A673 (cell line): ENCODE measurements at regions not wholly inside any gene's neighbourhood (a gene's known extent, or its start where the extent isn't known, plus 50 kb on each side); places are given as distances from the start of the nearest gene placed in this dataset.

Source experiments
- BruUV-seq: library from RNA; stranded (reverse); fragments of 400-500 nt; replicated peaks from 2 replicates; lab custom pipeline; 2021; lab: Mats Ljungman, UMichigan
- CTCF ChIA-PET: fragments of 300-600 bp; sonication (Branson Sonifier 250); formaldehyde crosslinking; loops from one replicate; lab custom pipeline; 2022; ENCODE audit warnings: antibody characterized with exemption; lab: Charles Lee
- POLR2A ChIA-PET: fragments of 300-600 bp; sonication (Branson Sonifier 250); formaldehyde crosslinking; loops from one replicate; lab custom pipeline; 2022; ENCODE audit warnings: antibody characterized with exemption; ENCODE audit not compliant: low non-redundant PET; lab: Charles Lee
- DNase-seq: peaks from one replicate; pipeline ENCODE4 v3.0.0-alpha.2; 2015; ENCODE audit warnings: low spot score
- H3K27ac ChIP-seq: fragments of 200-600 bp; sonication (generic); 2 replicates; pipeline ENCODE4 v1.5.1; 2016; ENCODE audit warnings: mixed run types, low read depth, mild to moderate bottlenecking, mixed read lengths, antibody characterized with exemption, low read length; ENCODE audit not compliant: poor library complexity, severe bottlenecking
- H3K27me3 ChIP-seq: fragments of 200-600 bp; sonication (generic); replicated peaks from 2 replicates; pipeline ENCODE4 v1.6.1; 2017; ENCODE audit warnings: mixed run types, low read depth, mild to moderate bottlenecking, mixed read lengths, antibody characterized with exemption, low read length; ENCODE audit not compliant: insufficient read depth, poor library complexity
- H3K36me3 ChIP-seq: fragments of 200-600 bp; sonication (generic); 2 replicates; pipeline ENCODE4 v1.6.1; 2016; ENCODE audit warnings: mixed run types, mild to moderate bottlenecking, mixed read lengths, antibody characterized with exemption, low read length; ENCODE audit not compliant: insufficient read depth, poor library complexity, severe bottlenecking
- H3K4me1 ChIP-seq: fragments of 200-600 bp; sonication (generic); 2 replicates; pipeline ENCODE4 v1.6.1; 2017; ENCODE audit warnings: mixed run types, mild to moderate bottlenecking, mixed read lengths, antibody characterized with exemption, low read length; ENCODE audit not compliant: insufficient read depth, poor library complexity, severe bottlenecking
- H3K4me3 ChIP-seq: fragments of 200-600 bp; sonication (generic); 2 replicates; pipeline ENCODE4 v1.5.1; 2016; ENCODE audit warnings: low read depth, mixed run types, mild to moderate bottlenecking, mixed read lengths, low read length; ENCODE audit not compliant: poor library complexity, severe bottlenecking
- H3K9me3 ChIP-seq: fragments of 200-600 bp; sonication (generic); 2 replicates; pipeline ENCODE4 v1.6.1; 2016; ENCODE audit warnings: mixed run types, low read depth, mild to moderate bottlenecking, mixed read lengths, antibody characterized with exemption, low read length; ENCODE audit not compliant: poor library complexity, severe bottlenecking
- CTCF ChIP-seq: fragments of 300-800, 200-600 bp; sonication (generic); conservative IDR thresholded peaks from 2 replicates; pipeline ENCODE4 v1.5.1; 2017; ENCODE audit warnings: low read depth, mild to moderate bottlenecking, antibody characterized with exemption, low read length, moderate library complexity, mixed read lengths
- EZH2 ChIP-seq: fragments of 200-600 bp; sonication (generic); IDR thresholded peaks from 2 replicates; pipeline ENCODE4 v1.6.1; 2017; ENCODE audit warnings: borderline replicate concordance, low read depth, mild to moderate bottlenecking, mixed read lengths, antibody characterized with exemption, low read length; ENCODE audit not compliant: poor library complexity, severe bottlenecking
- intact Hi-C: fragments of 100-400 bp; cut with micrococcal nuclease; formaldehyde crosslinking; loops from one replicate; pipeline ENCODE4 v1.10.0; 2022; ENCODE audit not compliant: unreplicated experiment

- Histone ChIP-seq H3K4me1 (no peaks in the 10 kb centered on the region), H3K36me3 (no peaks in the 10 kb centered on the region), H3K4me3 (no peak overlapping the region), H3K9me3 (no peaks in the 10 kb centered on the region), H3K27me3 (no peaks in the 10 kb centered on the region), H3K27ac (no peak overlapping the region)
- TF ChIP-seq CTCF = no peak
- TF ChIP-seq EZH2 = no peak
- no peak for DNase-seq
- CTCF ChIA-PET = no interaction called here
- no TSS peak for BruUV-seq
- POLR2A ChIA-PET = no interaction called here
- intact Hi-C loops = no loop called here
Observed at GRCh38 chr3:104519468-104520227, 847.1 kb upstream of the ALCAM start.

GRCh38 chr3:104520228-104520655, 846.5 kb upstream of the ALCAM start:
- Histone ChIP-seq H3K9me3 (no peaks in the 10 kb centered on the region), H3K4me3 (no peak overlapping the region), H3K4me1 (no peaks in the 10 kb centered on the region), H3K27me3 (no peaks in the 10 kb centered on the region), H3K27ac (no peak overlapping the region), H3K36me3 (no peaks in the 10 kb centered on the region)
- intact Hi-C loops = no loop called here
- ChIA-PET CTCF (no interaction called here), POLR2A (no interaction called here)
- no peak for DNase-seq
- BruUV-seq = no TSS peak
- no peak for TF ChIP-seq CTCF
- no peak for TF ChIP-seq EZH2

- Histone ChIP-seq H3K9me3 (no peaks in the 10 kb centered on the region), H3K27ac (no peak overlapping the region), H3K36me3 (no peaks in the 10 kb centered on the region), H3K4me3 (no peak overlapping the region), H3K4me1 (no peaks in the 10 kb centered on the region), H3K27me3 (no peaks in the 10 kb centered on the region)
- intact Hi-C loops = no loop called here
- BruUV-seq = no TSS peak
- no peak for DNase-seq
- ChIA-PET POLR2A (no interaction called here), CTCF (no interaction called here)
- no peak for TF ChIP-seq CTCF
- no peak for TF ChIP-seq EZH2
Observed at GRCh38 chr3:104521606-104522336, 844.9 kb upstream of the ALCAM start.
